IPS-NIHi11 (cell line): ENCODE measurements at regions not wholly inside any gene's neighbourhood (a gene's known extent, or its start where the extent isn't known, plus 50 kb on each side); places are given as distances from the start of the nearest gene placed in this dataset.

Source experiments
- DNase-seq: peaks from one replicate; pipeline ENCODE4 v3.0.0; 2012; ENCODE audit warnings: mixed read lengths, low spot score

- DNase-seq = no peak
Observed at GRCh38 chr18:53644799-53645471, 579.5 kb downstream of the MBD2 start.

- DNase-seq = no peak
Observed at GRCh38 chr18:53639687-53640086, 584.8 kb downstream of the MBD2 start.

GRCh38 chr18:53629337-53629736 is 595.1 kb downstream of the MBD2 start:
- DNase-seq = no peak

DNA sequence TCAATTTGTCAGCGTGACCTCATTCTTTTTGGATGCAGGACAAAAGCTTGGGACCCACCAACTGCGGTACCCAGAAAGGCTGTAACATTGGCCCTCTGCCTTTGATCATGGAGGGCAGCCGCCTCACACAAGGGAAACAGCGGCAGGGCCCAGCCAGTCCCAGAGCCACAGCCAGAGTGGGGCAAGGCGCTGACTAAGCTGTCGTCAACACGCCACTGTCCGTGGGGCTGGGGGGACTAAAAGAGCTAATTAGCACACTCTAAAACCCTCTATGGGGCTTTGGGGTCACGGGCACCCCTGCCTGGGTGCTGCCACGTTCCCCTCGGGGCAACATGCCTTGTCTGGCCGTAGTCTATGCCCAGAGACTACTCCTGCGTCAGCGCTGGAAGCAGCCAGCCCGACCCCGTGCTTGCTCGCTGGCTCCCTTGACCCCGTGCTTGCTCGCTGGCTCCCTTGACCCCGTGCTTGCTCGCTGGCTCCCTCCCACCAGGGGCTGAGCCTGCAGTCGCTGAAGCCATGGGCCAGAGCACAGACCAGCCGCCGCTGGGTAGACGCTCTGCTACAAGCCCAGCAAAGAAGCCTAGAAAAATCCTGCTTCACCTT is 598.4 kb downstream of the MBD2 start:
- no peak for DNase-seq

- no peak for DNase-seq
Observed at GRCh38 chr18:53610957-53611356, 613.5 kb downstream of the MBD2 start.

- no peak for DNase-seq
Observed at GRCh38 chr18:53606792-53607191, 617.7 kb downstream of the MBD2 start.

- DNase-seq = no peak
Observed at GRCh38 chr18:53605198-53605597, 619.3 kb downstream of the MBD2 start.

- DNase-seq = no peak
Observed at GRCh38 chr18:53603276-53603675, 621.2 kb downstream of the MBD2 start.

DNA sequence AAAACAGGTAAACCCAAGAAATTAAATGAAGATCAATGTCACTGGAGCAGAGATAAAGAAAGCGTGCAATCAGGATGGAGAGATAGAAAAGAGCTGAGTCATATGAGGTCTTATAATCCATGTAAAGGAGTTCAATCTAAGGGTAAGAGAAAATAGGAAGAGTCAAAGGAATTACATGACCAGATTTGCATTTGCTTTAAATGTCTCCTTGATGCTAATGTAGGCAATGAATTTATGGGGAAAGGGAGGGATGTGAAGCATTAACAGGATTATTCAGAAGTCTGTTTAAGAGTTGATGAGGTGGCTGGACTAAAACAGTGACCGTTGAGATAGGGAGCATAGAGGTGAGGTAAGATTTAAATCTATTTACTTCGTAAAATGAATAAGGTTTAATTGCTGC is 623.1 kb downstream of the MBD2 start:
- no peak for DNase-seq

GRCh38 chr18:53586923-53587322 is 637.5 kb downstream of the MBD2 start:
- DNase-seq = no peak
